NOMO-1 treated with dmso at 0.1 percent for 144 hours (cell line): ENCODE measurements at regions not wholly inside any gene's neighbourhood (a gene's known extent, or its start where the extent isn't known, plus 50 kb on each side); places are given as distances from the start of the nearest gene placed in this dataset.
"Not testable (repeated sequence)": the region's sequence is repeated elsewhere in the genome, so short reads cannot be mapped to it uniquely, and the experiment has no call there.

Experiments
- DNase-seq: peaks from one replicate; lab custom pipeline; 2025; ENCODE audit not compliant: unreplicated experiment; lab: John Stamatoyannopoulos, UW

DNA sequence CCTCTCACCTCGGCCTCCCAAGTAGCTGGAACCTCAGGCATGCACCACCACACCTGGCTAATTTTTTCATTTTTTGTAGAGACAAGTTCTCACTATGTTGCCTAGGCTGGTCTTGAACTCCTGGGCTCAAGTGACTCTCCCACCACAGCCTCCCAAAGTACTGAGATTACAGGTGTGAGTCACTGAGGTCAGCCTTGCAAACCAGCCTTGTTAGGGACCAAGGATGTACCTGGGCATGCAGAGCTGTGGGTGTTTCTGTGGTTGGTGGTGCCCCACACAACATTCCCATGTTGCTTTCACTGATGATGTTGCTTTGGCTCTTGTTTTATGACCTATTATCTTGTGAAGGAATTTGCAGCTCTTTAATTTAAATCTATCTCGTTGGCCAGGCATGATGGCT lies 54.8 kb downstream of the OTUD1 start:
- DNase-seq = no peak

DNA sequence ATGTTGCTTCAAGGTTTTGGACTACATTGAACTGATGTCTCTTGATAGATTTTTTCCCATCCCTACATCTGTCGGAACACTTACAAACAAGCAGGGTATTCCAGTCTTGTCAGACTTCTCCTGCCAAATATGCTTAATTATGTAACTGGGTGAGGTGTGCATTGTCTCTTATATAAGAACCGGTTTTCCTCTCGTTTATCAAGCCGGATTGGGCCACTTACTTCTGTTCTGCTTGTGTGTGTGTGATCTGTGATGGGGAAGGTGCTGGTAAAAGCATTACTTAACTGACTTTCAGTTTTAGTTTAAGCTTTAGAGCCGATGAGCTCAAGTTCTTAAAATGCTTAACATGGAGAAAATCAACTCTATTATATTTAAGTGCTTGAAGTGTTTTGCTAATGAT lies 57.9 kb downstream of the OTUD1 start:
- DNase-seq = no peak

DNA sequence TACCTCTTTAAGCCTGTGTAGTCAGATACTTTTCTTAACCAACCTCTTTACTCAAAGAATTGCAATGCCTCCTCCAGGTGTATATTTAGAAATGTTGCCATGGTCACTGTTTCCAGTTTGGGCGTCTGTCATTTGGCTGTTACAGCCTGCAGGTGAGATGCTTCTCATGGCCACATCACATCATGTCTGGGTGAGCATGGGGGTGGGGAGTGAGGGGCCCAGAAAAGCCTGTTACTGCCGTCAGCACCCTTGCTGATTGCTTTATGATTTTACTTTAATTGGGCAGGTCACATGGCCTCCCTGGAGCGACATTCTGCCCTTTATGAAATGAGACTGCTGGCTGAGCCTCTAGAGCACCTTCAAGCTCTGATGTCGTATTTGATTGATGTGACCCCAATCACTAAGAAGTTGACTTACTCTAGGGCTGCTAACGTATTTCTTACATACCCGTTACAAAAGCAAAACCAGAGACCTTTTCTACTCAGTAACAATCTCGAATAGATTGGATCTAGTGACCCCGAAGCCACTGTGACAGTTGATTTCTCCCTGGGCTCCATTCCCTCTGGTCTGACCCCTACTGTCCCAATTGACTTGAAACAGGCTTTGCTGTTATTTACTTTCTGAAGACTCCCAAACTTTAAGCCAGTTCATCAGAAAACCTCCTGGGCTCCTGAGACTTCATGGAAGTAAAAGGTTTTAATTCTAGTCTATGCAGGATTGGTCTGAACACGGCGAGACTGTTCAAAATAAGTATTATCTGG lies 60.7 kb downstream of the OTUD1 start:
- DNase-seq = no peak

DNA sequence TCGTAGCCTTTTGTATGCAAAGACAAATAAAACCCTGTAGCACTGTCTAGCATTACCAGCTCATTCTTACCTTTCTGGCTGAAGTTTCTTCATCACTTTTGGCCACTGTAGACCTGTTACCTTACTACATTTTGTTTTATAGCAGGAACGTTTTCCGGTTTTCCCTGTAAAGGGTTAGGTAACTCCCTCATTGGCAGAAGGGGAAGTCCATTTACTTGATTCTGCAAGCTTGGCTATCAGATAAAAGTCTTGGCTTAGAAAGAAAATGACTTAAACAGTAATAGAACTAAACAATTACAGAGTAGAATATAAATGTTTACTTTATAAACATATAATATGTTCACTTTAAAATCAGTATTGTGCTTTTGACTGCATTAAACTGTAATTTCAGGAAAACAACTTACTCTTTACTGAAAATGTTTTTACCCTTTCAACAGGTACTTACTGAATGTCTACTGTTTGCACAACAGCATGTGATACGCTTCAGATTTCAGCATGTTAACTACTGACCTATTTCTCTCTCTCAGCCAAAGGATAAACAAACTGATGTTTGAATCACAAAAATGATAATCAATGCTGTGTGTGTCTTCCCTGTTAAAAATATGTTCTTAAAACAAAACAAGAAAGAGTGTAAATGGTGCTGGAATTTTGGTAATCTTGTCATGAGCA lies 67.1 kb downstream of the OTUD1 start:
- DNase-seq = no peak

DNA sequence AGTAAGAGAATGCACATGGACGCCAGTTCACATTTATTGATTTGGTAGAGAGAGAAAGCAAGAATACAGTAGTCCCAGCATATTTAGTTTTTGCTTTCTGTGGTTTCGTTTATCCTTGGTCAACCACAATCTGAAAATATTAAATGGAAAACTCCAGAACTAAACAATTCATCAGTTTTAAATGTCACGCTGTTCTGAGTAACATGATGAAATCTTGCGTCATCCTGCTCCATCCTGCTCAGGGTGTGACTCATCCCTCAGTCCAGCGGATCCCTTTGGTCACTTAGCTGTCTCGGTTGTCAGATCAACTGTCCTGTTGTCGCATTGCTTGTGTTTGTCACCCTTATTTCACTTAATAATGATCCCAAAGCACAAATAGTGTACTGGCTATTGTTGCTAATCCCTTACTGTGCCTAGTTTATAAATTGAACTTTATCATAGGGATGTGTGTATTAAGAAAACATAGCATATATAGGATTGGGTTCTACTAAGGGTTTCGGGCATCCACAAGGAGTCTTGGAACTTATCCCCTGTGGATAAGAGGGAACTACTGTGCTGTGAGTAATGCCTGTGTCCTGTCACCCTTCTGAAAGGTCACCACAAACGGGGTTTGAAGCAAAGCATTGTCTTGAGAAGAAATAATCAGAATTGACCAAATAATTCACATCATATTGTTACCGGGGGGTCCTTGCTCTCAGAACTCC lies 73.6 kb downstream of the OTUD1 start:
- DNase-seq = peak; percentile 33

DNA sequence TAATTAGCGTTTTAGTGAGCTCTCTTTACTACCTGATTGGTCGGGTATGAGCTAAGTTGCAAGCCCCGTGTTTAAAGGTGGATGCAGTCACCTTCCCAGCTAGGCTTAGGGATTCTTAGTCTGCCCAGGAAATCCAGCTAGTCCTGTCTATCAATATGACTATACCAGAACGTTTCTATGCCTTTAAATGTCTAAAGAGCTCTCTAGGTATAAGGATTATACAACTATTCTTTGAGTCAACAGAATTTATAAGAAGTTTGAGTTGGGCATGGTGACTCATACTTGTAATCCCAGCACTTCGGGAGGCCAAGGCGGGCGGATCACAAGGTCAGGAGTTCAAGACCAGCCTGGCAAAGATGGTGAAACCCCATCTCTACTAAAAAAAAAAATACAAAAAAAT lies 74.7 kb downstream of the OTUD1 start:
- not testable (repeated sequence) for DNase-seq

DNA sequence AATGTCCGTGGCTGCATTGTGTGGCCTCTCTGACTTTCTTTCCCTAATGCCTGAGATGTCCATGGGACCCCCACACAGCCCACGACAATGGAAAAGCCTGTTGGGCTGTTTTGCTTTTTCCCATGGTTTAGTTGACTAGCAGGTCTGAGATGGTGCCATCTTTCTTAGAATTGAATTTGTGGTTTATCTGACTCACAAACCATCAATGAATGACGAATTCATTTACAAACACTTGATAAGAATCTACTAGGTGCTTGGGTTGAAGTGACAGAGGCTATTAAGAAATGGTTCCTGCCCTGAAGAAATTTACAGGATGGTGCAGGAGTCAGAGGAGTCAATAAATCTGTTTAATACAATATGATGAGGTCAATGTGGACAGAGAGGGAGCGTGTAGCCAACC lies 75.4 kb downstream of the OTUD1 start:
- DNase-seq = no peak

DNA sequence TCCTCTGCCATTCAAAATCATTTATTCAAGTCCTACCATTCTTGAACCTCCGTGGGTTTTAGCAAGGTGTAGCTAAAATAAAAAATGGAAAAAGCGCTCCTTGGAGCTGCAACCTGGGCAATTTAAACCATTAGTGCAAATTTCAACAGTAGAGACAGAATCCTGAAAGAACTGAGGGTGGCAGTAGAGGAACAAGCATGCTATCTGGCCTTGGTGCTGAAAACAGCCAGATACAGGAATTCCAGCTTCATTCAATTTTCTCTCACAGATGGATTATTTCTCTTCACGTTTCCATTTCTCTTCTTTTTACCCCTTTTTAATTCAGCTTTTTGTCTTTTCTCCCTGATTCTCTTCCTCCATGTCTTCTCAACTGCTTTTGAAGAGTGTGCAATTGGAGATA lies 77.7 kb downstream of the OTUD1 start:
- DNase-seq = peak; percentile 20

DNA sequence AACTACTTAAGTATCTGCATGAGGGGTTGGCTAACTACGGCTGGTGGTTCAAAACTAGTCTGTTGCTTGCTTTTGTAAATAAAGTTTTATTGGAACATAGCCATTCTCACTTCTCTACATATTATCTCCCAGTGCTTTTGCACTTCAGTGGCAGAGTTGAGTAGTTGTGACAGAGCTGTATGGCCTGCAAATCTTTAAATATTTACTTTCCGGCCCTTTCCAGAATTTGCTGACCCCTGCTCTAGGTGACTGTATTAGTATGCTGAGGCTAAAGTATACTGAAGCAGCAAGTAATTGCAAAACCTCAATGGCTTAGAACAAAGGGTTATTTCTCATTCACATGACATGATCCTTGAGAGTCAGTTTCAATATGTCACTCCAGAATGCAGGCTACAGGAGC lies 78.3 kb downstream of the OTUD1 start:
- DNase-seq = no peak

DNA sequence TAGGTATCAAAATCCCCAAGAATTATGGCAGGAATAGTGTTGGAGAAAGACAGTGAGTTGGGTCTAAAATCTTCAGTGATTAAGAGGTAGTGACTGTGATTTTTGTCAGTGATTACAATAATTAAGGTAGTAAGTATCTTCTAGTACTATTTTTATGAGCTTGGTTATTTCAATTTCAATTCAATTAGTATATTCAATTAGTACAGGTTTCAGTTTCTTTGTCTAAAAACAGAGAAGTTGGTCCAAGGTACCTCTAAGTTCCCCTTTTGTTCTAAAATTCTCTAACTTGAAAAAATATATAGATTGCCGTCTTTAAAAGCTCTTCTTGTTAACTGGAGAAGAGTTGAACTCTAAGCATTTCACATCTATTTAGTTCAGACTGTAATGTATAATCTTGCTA lies 82.9 kb downstream of the OTUD1 start:
- no peak for DNase-seq

DNA sequence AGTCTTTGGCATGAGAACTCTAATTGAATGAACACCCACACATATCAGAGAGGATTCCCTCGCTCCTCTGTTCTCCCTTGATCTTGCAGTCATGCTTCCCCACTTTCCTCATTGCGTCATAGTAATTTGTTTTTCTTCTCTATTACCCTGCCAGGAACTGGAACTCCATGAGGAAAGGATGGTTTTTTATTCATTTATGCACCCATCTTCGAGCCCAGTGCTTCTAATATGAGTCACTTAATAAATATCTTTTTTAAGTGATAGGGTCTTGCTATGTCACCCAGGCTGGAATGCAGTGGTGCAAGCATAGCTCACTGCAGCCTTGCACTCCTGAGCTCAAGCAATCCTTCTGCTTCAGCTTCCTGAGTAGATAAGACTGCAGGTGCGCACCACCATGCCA lies 83.5 kb downstream of the OTUD1 start:
- no peak for DNase-seq

DNA sequence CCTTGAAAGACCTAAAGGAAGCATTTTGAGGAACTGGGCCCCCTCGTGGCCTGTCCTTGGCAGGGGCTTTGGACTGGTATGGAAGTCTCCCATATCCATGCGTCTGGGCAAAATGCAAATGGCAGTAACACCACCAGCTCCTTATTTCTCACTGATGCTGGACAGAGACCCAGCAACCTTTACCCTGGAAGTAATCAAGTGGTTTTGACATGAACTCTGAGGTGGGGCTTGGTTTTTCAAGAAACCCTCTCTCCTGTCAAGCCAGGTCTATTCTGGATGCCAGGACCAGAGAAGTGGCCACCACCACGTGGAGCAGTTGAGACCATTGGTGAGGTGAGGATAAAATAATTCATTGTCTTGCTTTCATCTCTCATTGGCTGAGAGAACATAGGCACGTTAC lies 84.4 kb downstream of the OTUD1 start:
- no peak for DNase-seq

DNA sequence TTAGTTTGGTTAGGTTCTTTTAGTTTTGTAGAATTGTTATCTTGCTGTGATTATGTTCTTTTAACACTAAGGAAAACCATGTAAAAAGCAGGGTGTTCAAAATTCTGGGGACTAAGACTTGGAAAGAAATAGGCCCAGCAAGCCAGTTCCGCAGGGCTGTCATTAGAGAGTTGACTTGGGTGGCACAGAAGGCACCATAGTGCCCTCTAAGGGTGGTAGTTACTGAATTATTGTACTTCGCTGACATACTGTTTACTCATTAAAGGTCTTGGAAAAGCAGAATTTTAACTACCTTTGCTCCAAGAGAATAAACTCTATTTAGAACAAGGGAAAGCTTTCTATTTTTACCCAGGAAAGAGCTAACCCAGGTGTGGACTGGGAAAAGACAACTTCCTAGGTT lies 86.5 kb downstream of the OTUD1 start:
- DNase-seq = no peak

DNA sequence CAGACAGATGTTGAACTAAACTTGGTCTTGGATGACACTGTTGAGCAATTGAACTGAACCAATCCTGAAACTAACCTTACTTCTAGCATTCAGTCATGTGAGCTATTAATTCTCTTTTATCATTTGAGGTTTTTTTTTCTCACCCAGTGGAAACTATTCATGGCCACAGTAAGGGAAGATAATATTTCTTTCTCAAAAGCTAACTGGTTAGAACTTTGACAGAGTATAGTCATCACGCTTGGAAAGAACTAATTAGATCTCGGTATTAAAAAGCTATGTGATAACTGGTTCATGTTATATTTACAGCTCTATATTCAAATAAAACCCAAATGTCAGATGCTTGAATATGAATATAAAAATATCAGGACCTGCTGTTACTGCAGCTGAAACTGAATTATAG lies 89.5 kb downstream of the OTUD1 start:
- no peak for DNase-seq

DNA sequence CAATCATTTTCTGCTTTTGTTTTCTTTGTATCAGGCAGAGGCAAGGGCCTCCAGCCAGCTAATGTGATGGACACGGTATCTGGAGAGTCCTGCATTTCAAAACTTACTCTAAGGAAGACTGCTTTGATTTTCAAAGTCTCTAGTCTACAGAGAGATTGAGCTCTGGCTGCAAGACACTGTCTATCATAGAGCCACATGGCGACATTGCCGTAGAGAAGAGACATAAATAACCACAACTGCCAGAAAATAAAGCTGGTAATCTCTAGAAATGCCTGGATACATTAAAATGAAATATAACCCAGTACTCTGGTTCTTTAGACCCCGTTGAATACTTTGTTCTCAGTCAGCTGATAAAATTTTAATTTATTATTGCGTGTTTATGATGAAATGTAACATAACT lies 90.8 kb downstream of the OTUD1 start:
- DNase-seq = no peak

DNA sequence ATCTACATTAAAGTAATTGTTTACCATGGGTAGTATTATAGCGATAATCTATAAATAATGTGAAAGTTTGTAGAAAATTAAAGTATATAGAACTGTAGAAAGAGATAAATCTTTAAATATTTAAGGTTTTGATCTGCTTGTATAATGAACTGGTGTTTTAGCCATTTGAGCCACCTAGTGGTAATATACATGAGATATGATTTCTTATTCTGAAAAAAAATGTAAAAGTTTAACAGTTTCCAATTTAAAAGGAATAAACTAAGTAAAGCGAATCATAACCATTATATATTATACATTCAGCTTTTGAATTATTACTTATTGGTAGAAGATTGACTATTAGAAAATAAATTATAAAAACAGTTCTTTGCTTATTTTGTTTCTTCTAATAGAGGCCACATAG lies 91.2 kb downstream of the OTUD1 start:
- no peak for DNase-seq

DNA sequence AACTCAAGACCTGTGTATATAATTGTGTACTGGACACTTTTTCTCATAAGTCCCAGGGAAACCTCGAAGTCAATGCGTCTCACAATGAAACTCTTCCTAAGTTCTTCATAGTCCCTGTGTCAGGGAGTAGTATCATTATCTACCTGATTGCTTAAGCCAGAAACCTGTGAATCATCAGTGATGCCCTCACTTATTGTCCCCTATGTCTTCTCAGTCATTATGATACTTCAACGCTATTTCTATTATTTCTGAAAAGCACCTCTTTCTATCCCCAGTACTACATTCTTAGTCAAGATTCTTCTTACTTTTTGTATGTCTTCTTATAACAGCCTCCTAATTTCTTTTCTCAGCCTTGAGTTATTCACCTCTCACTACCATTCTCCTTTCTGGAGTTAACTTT lies 94.3 kb downstream of the OTUD1 start:
- no peak for DNase-seq

DNA sequence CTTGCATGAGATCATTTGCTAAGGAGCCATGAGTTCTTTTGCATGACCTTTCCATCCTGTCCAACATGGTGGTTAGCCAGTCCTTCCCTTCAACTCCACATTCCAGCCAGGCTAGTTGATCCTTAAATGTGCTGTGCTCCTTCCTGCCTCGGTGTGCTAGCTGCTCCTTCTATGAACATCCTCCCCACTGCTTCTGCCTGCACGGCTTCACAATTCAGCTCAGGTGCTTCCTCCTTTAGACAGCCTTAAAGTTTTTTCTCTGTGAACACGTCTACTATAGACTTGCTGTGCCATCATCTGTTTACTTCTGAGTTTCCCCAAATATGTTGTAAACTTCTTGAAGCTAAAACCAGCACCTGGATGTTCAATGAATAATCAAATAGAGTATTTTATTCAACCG lies 95.5 kb downstream of the OTUD1 start:
- DNase-seq = no peak

DNA sequence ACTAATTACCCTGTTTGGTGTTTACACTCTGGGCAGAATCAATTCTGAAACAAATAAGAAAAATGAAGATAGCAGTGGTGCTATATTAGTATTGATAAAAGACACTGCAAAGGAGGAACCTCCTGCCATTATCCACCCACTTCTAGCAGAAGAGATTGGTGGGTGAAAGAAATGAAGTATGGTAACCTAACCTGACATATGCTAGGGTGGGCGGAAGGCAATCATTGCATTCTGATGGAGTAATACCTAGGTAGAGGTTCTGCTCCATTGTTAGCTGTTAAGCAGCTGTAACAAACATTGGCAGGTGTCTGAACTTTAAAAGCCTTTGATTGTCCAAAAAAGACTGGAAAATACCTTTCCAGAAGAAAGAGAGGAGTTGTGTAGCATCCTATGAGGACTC lies 95.9 kb downstream of the OTUD1 start:
- DNase-seq = no peak

DNA sequence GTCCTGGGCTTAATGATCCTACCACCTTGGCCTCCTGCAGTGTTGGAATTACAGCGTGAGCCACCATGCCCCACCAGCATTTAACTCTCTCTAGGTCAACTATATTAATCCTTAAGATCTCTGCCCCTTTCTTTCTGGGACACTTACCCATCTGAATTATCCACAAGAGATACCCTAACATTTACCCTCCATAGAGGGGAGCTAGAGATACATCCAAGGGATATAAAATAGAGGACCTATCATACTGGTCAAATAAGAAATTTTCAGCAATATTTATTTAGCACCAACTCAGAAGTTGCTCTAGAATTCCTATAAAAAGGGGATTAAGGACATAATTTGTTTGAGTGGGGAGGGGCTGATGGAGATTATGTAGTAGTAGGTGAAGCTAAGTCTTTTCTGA lies 96.5 kb downstream of the OTUD1 start:
- no peak for DNase-seq

DNA sequence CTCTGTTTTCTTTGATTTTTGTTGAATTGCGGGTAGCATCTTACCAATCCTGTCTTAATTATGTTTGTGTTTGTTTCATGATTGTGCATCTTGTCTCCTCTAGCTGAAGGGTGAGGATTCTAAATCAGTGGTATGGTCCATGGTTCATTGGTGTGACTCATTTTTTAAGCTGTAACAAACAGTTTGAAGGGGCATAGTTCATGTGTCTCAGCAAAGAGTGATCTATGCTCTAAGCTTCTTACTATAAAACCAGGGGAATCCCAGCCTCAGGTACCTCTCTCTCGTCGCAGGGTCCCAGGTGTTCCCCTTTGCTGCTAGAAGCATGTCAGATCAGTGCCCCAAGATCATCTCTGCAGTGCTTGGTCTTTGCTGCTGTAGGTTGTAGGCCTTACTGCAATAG lies 100.1 kb downstream of the OTUD1 start:
- DNase-seq = no peak

DNA sequence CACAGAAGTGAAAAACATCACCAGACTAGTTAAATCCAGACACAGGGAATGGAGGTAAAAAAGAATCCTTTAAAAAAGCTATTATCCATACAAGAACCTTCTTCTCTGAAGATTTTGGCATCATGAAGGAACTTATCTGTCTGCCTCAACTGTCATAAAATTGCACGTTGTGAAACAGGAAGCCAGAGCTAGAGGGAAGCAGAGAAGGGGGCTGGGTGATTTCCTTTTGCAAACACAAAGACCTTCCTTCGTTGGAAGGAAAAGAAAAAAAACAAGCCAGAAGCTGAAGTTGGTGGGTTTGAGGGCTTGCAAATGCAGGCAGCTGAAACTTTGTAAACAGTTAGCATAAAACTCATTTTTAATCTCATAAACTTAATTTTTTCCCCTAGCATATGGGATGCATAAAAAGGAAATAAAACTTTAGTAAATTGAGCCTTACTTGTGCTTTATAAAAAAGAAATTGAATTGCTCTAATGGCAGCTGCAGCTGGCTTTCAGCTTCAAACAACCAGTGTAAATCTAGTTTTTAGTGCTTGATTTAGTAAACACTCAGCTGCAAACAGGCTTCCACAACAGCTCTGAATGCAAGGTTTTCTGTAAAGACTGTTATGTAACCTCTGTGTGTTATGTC lies 101.6 kb downstream of the OTUD1 start:
- peak; percentile 69 for DNase-seq
